ENCODE measurements at regions not wholly inside any gene's neighbourhood (a gene's known extent, or its start where the extent isn't known, plus 50 kb on each side); places are given as distances from the start of the nearest gene placed in this dataset.

DNA sequence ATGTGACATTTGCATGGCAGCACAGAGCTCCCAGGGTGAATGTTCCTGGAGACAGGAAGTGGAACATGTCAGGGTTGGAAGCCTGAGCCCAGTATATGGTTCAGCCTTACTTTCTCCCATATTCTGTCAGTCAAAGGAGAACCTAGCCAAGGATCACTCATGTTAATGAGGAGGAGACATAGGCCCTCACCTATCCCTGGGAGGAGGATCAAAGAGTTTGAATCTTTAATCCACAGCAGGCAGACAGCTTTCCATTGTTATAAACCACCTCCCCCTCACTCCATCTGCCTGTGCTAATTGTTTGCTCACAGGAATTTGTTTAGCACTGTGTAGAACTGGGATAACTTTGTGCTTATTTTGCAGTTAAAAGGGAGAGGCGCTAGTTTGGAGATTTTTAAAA lies 1069.1 kb downstream of the EFNB2 start:
- WGBS, 2 donors: 50% methylated on average over 1 of the region's 1 CpG
- Histone ChIP-seq H3K4me3 (no peak overlapping the region), H3K4me1 (no peaks in the 10 kb centered on the region), H3K27ac (no peak overlapping the region), H3K36me3 (replicated peaks in 1 of 2; ENCODE audit: insufficient read depth in 1 of 2, low read depth in 2 of 2) (no peaks in the 10 kb centered on the region), H3K9me3 (no peaks in the 10 kb centered on the region), H3K27me3 (no peaks in the 10 kb centered on the region)
- no peak for DNase-seq
- intact Hi-C loops (cut with DNase I): no loop called here
- ATAC-seq: no peak
- TF ChIP-seq CTCF (IDR thresholded peaks at IDR 0.05) (no peak), POLR2A (IDR thresholded peaks at IDR 0.05) (no peak)

DNA sequence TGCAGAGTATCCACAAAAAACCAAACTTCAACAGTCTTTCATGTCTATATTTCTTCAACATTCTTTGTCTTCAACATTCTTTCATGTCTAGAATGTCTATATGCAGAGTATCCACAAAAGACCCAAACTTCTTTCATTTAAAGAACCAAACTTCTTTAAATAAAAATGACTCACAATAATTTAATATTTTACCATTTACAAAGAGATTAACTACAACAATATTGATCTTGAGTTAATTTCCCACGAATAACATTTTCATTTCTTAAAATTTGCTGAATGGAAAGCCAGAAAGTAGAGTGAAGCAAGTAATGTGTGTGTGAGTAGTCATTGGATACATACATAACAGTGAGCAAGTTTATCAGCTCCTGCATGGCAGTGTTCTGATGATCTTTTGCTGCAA lies 1069.7 kb downstream of the EFNB2 start, which contains the start of gene DAOA:
Gene DAOA, plus strand, starts transcription at position 301 of the 400 bp plus-strand sequence.
- intact Hi-C loops (cut with DNase I): no loop called here
- TF ChIP-seq CTCF (IDR thresholded peaks at IDR 0.05) (no peak), POLR2A (IDR thresholded peaks at IDR 0.05) (no peak)
- ATAC-seq: no peak
- no peak within 1 kb of the TSS for H3K27ac ChIP-seq
- no peaks in the 10 kb centered on the region for H3K4me1 ChIP-seq
- H3K9me3 ChIP-seq: no peaks in the 10 kb centered on the region
- no peaks in the 10 kb centered on the region for H3K36me3 ChIP-seq (replicated peaks in 1 of 2; ENCODE audit: insufficient read depth in 1 of 2, low read depth in 2 of 2)
- no peaks in the 10 kb centered on the region for H3K27me3 ChIP-seq
- no peak for DNase-seq
- WGBS, 2 donors: 24 to 32% methylated on average over 1 of the region's 1 CpG
- no peak within 1 kb of the TSS for H3K4me3 ChIP-seq

- DNase-seq: no peak
- intact Hi-C loops (cut with DNase I): no loop called here
- Histone ChIP-seq H3K36me3 (replicated peaks in 1 of 2; ENCODE audit: insufficient read depth in 1 of 2, low read depth in 2 of 2) (no peaks in the 10 kb centered on the region), H3K4me1 (no peaks in the 10 kb centered on the region), H3K4me3 (no peak overlapping the region), H3K27ac (no peak overlapping the region), H3K9me3 (no peaks in the 10 kb centered on the region), H3K27me3 (no peaks in the 10 kb centered on the region)
- TF ChIP-seq POLR2A (IDR thresholded peaks at IDR 0.05) (no peak), CTCF (IDR thresholded peaks at IDR 0.05) (no peak)
- no peak for ATAC-seq
Measured at GRCh38 chr13:105465251-105465650, 1070.2 kb downstream of the EFNB2 start.

- TF ChIP-seq CTCF (IDR thresholded peaks at IDR 0.05): no peak
- Histone ChIP-seq H3K27me3 (no peaks in the 10 kb centered on the region), H3K9me3 (no peaks in the 10 kb centered on the region), H3K4me1 (no peaks in the 10 kb centered on the region), H3K27ac (no peak overlapping the region), H3K36me3 (replicated peaks in 1 of 2; ENCODE audit: insufficient read depth in 1 of 2, low read depth in 2 of 2) (no peaks in the 10 kb centered on the region), H3K4me3 (no peak overlapping the region)
- intact Hi-C loops (cut with DNase I): no loop called here
- ATAC-seq: no peak
- WGBS, 2 donors: 50 to 87% methylated on average over 1 of the region's 1 CpG
- no peak for DNase-seq
Measured at GRCh38 chr13:105464249-105464648, 1071.2 kb downstream of the EFNB2 start.

- intact Hi-C loops (cut with DNase I): no loop called here
- DNase-seq (no peak), ATAC-seq (no peak)
- no peak for TF ChIP-seq POLR2A (IDR thresholded peaks at IDR 0.05)
- TF ChIP-seq CTCF (IDR thresholded peaks at IDR 0.05): no peak
- H3K27ac ChIP-seq: no peak overlapping the region
- 34 to 40% methylated on average over 2 of the region's 2 CpGs for WGBS, 2 donors
- no peaks in the 10 kb centered on the region for H3K9me3 ChIP-seq
- H3K36me3 ChIP-seq (replicated peaks in 1 of 2; ENCODE audit: insufficient read depth in 1 of 2, low read depth in 2 of 2): no peaks in the 10 kb centered on the region
- no peaks in the 10 kb centered on the region for H3K27me3 ChIP-seq
- no peak overlapping the region for H3K4me3 ChIP-seq
- H3K4me1 ChIP-seq: no peaks in the 10 kb centered on the region
Measured at GRCh38 chr13:105463011-105463501, 1072.4 kb downstream of the EFNB2 start.
